GM10266 (cell line): ENCODE measurements at regions not wholly inside any gene's neighbourhood (a gene's known extent, or its start where the extent isn't known, plus 50 kb on each side); places are given as distances from the start of the nearest gene placed in this dataset.

Experiments used
- DNase-seq: peaks from one replicate; pipeline ENCODE4 v3.0.0; 2012; ENCODE audit errors: extremely low spot score
- TF ChIP-seq, protein P1 (sequence below): IDR thresholded peaks from 2 replicates; pipeline ENCODE4 v1.5.1; 2012; ENCODE audit warnings: mild to moderate bottlenecking, low read depth; ENCODE audit not compliant: control insufficient read depth, insufficient read depth; ENCODE audit errors: missing control alignments

GRCh38 chr10:28733245-28733644 is 55.9 kb downstream of the BAMBI start:
- TF ChIP-seq, protein P1, sequence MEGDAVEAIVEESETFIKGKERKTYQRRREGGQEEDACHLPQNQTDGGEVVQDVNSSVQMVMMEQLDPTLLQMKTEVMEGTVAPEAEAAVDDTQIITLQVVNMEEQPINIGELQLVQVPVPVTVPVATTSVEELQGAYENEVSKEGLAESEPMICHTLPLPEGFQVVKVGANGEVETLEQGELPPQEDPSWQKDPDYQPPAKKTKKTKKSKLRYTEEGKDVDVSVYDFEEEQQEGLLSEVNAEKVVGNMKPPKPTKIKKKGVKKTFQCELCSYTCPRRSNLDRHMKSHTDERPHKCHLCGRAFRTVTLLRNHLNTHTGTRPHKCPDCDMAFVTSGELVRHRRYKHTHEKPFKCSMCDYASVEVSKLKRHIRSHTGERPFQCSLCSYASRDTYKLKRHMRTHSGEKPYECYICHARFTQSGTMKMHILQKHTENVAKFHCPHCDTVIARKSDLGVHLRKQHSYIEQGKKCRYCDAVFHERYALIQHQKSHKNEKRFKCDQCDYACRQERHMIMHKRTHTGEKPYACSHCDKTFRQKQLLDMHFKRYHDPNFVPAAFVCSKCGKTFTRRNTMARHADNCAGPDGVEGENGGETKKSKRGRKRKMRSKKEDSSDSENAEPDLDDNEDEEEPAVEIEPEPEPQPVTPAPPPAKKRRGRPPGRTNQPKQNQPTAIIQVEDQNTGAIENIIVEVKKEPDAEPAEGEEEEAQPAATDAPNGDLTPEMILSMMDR: no peak
- no peak for DNase-seq

DNA sequence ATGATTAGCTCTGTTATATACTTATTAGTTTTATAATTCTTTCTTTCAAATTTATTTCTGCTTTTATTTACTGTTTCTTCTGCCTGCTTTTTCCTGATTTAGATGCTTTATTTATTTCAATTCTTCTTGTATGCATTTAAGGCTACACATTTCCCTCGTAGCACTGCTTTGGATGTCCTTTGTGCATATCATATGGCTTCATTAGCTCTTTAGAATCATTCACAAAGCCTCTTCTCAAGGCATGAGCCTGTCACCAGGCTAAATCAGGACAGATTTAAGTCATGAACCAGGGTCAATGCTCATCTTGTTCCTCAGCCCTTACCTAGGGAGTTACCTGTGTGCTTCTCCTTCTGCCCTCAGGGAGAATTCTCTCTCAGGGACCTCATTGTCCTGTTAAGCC is 56.3 kb downstream of the BAMBI start:
- DNase-seq: no peak
- TF ChIP-seq, protein P1: no peak

DNA sequence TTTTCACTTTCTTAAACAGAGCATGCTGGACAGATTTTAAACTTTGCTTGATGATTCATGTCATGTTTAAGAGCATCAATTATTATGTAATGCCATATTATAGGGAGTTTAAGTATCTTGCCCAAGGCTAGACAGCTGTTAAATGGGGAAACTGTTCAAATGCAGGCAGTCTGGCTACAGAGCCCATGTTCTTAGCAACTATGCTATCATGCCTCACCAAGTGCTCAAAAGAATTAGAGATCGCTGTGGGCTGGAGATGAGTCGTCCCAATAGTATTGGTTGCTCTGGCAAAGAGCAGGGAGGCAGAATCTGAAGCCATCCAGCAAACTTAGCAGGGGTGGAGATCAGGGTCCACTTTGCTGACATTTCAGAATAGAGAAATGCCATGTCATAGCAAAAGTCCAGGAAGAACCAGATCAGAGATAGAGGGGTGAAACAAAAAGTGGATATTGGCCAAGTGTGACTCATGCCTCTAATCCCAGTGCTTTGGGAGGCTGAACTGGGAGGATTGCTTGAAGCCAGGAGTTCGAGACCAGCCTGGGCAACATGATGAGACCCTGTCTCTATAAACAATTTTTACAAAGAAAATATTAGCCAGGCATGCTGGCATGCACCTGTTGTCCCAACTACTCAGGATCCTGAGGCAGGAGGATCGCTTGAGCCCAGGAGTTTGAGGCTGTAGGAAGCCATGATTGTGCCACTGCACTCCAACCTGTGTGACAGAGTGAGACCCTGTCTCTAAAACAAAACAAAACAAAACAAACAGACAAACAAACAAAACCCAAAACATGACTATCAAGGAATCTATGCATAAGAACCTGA is 57.8 kb downstream of the BAMBI start:
- TF ChIP-seq, protein P1: no peak
- no peak for DNase-seq

DNA sequence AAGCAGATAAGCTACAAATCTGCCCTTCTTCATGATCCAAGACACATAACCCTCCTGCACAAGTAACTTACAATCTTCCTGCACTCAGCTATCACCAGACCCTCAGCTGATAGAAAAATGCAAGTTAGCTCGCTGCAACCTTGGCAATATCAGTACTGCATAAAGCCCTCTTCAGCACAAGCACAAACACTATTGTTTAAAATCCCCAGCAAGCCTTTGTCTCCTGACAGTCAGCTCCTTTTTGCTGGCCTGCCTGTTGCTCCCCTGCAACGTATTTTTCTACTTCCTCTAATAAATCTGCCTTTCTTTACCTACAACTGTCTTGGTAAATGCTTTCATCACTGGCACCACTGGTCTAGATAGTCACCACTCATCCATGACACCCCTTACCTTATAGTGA is 59.8 kb downstream of the BAMBI start:
- DNase-seq: no peak
- TF ChIP-seq, protein P1: no peak

- DNase-seq: no peak
- TF ChIP-seq, protein P1: peak; percentile 14
Observed at GRCh38 chr10:28738200-28738599, 60.9 kb downstream of the BAMBI start.

GRCh38 chr10:28743576-28743975 is 66.3 kb downstream of the BAMBI start:
- TF ChIP-seq, protein P1: no peak
- no peak for DNase-seq

GRCh38 chr10:28744069-28744768 is 66.9 kb downstream of the BAMBI start:
- TF ChIP-seq, protein P1: no peak
- DNase-seq: no peak
